Tibial nerve (tissue), 4 donors: ENCODE measurements at regions not wholly inside any gene's neighbourhood (a gene's known extent, or its start where the extent isn't known, plus 50 kb on each side); places are given as distances from the start of the nearest gene placed in this dataset.
"Not testable (repeated sequence)": the region's sequence is repeated elsewhere in the genome, so short reads cannot be mapped to it uniquely, and the experiment has no call there.

Source experiments
- CTCF ChIP-seq, 5 experiments: fragments of 200-600 bp in 3 of 5; fragments of 450-650 bp in 2 of 5; sonication (generic) in 3 of 5; IDR thresholded peaks; one replicate each; pipeline ENCODE4 v1.5.1; 2016 to 2019; ENCODE audit warnings: antibody characterized with exemption in 5 of 5, mild to moderate bottlenecking in 3 of 5, moderate library complexity in 2 of 5
- EP300 ChIP-seq, 2 donors: sonication (generic); formaldehyde crosslinking; IDR thresholded peaks; one replicate each; pipeline ENCODE4 v1.6.1; 2017; ENCODE audit warnings: antibody characterized with exemption in 2 of 2, mild to moderate bottlenecking in 1 of 2
- POLR2A ChIP-seq, 2 donors: fragments of 450-650 bp; IDR thresholded peaks; one replicate each; pipeline ENCODE4 v1.6.1; 2017; ENCODE audit warnings: antibody characterized with exemption in 2 of 2, mild to moderate bottlenecking in 2 of 2, moderate library complexity in 2 of 2

DNA sequence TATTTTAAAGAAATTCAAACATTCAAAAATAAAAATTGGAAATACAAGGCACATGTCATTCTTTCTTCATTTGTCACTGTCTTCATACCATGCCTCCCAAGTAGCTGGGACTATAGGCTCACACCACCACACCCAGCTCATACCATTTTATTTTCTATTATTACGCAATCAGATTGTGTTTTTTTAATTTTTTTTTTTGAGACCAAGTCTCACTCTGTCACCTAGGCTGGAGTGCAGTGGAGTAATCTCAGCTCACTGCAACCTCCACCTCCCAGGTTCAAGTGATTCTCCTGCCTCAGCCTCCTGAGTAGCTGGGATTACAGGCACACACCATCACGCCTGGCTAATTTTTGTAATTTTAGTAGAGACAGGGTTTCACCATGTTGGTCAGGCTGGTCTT lies 526.1 kb downstream of the DTWD2 start:
- not testable (repeated sequence) for TF ChIP-seq CTCF, POLR2A, EP300 (IDR thresholded peaks at IDR 0.05)
